ENCODE measurements at regions not wholly inside any gene's neighbourhood (a gene's known extent, or its start where the extent isn't known, plus 50 kb on each side); places are given as distances from the start of the nearest gene placed in this dataset.
A peak's percentile ranks its signal among the peaks of the same experiment; 100 is the strongest.

DNA sequence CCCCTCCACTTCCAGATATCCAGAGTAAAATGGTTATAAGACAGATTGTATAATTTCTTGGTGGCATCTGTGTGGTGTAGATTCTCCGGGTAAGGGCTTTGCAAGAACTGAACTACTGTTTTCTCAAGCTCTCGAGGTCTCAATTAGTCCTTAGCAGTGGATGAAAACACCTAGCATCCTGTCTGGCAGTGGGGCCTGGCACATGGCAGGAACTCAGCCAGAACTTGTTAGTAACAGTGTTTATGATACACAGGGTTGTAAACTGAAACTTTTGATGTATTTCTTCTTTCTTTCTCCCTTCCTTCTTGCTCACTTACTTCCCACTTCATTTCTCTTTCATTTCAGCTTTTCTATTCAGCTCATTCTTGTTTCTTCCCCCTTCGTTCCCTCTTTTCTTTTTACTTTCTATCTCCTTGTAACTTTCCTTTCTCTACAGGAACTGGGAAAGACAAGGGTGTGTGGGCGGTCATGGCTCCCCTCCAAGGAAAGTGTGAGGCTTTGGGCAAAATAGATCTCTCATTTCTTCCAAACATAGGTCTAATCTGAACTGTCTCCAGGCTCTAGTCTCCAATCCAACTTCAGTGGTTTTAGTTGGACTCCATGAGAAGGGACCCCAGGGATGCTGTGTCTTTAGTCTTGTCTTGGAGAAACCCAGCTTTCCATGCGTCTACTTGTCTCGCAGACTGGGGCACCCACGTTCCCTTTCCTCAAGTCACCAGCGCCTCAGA lies 159.7 kb downstream of the PAH start:
- Histone ChIP-seq H3K4me1 (peaks cover 0 to 8% (median 0%) of the 10 kb centered on the region in 3 donors), H3K9me3 (no peaks in the 10 kb centered on the region), H3K4me3 (no peak overlapping the region), H3K36me3 (no peaks in the 10 kb centered on the region), H3K27ac (peak overlapping the region in 3 of 4 donors; percentile 29 to 54 (median 35)), H3K27me3 (peaks cover under 1% of the 10 kb centered on the region)
- no peak for ATAC-seq
- TF ChIP-seq POLR2A (IDR thresholded peaks at IDR 0.05) (no peak), POLR2AphosphoS5 (IDR thresholded peaks at IDR 0.05) (no peak), CTCF (IDR thresholded peaks at IDR 0.05) (no peak), EP300 (IDR thresholded peaks at IDR 0.05) (no peak)
- 33 to 44% methylated on average over 2 to 6 of the region's 8 CpGs for WGBS, 2 donors (ENCODE audit: low coverage in 1 of 2)

- Histone ChIP-seq H3K27me3 (no peaks in the 10 kb centered on the region), H3K36me3 (no peaks in the 10 kb centered on the region), H3K27ac (peak overlapping the region in 2 of 4 donors; percentile 29 to 54), H3K4me1 (peaks cover 0 to 8% (median 0%) of the 10 kb centered on the region in 3 donors), H3K9me3 (no peaks in the 10 kb centered on the region), H3K4me3 (no peak overlapping the region)
- WGBS, 2 donors (ENCODE audit: low coverage in 1 of 2) = 0 to 67% methylated on average over 2 to 3 of the region's 3 CpGs
- TF ChIP-seq EP300 (IDR thresholded peaks at IDR 0.05) = no peak
- ATAC-seq = no peak
Measured at GRCh38 chr12:102756530-102756929, 160.5 kb downstream of the PAH start.

GRCh38 chr12:102755266-102755665 lies 161.8 kb downstream of the PAH start:
- Histone ChIP-seq H3K4me3 (no peak overlapping the region), H3K36me3 (no peaks in the 10 kb centered on the region), H3K9me3 (no peaks in the 10 kb centered on the region), H3K27ac (no peak overlapping the region), H3K27me3 (no peaks in the 10 kb centered on the region), H3K4me1 (peaks cover 0 to 8% (median 0%) of the 10 kb centered on the region in 3 donors)
- ATAC-seq = no peak
- no peak for TF ChIP-seq EP300 (IDR thresholded peaks at IDR 0.05)
- no peak for TF ChIP-seq POLR2A (IDR thresholded peaks at IDR 0.05)
- no peak for TF ChIP-seq POLR2AphosphoS5 (IDR thresholded peaks at IDR 0.05)
- TF ChIP-seq CTCF (IDR thresholded peaks at IDR 0.05) = no peak
- WGBS, 2 donors (ENCODE audit: low coverage in 1 of 2) = 40 to 77% methylated on average over 1 to 3 of the region's 3 CpGs

DNA sequence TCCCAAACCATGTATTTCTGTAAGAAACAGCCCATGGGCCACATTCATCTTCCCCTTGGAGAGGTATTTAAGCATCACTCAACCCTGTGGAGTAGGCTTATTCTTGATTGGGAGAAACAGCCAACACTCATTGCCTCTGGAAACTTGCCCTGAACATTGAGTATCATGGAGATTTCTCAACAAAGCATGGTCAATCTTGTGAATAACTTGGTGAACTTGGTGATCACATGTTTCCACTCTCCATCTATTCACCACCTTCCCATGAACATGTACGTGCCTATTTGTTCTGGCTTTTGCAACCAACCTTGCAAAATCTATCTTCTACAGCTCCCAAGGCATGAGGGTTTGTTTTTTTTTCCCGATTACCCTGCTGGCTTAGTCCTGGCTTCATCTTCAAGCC lies 163.2 kb downstream of the PAH start:
- Histone ChIP-seq H3K9me3 (no peaks in the 10 kb centered on the region), H3K27me3 (no peaks in the 10 kb centered on the region), H3K36me3 (no peaks in the 10 kb centered on the region), H3K4me1 (peaks cover 0 to 8% (median 0%) of the 10 kb centered on the region in 3 donors), H3K27ac (no peak overlapping the region), H3K4me3 (no peak overlapping the region)
- TF ChIP-seq POLR2AphosphoS5 (IDR thresholded peaks at IDR 0.05) (peak; percentile 14), CTCF (IDR thresholded peaks at IDR 0.05) (no peak)
- peak; percentile 78 for ATAC-seq
- 86 to 89% methylated on average over 1 to 2 of the region's 2 CpGs for WGBS, 2 donors (ENCODE audit: low coverage in 1 of 2)

- Histone ChIP-seq H3K4me1 (no peaks in the 10 kb centered on the region), H3K9me3 (no peaks in the 10 kb centered on the region), H3K27ac (no peak overlapping the region), H3K27me3 (no peaks in the 10 kb centered on the region), H3K4me3 (no peak overlapping the region), H3K36me3 (no peaks in the 10 kb centered on the region)
- no peak for ATAC-seq
- 73 to 100% methylated on average over 3 of the region's 3 CpGs for WGBS, 2 donors (ENCODE audit: low coverage in 1 of 2)
- TF ChIP-seq POLR2A (IDR thresholded peaks at IDR 0.05) (no peak), CTCF (IDR thresholded peaks at IDR 0.05) (no peak), EP300 (IDR thresholded peaks at IDR 0.05) (no peak), POLR2AphosphoS5 (IDR thresholded peaks at IDR 0.05) (no peak)
Measured at GRCh38 chr12:102748704-102749103, 168.3 kb downstream of the PAH start.

Measured in gastroesophageal sphincter (tissue), 4 donors.